ENCODE measurements at regions not wholly inside any gene's neighbourhood (a gene's known extent, or its start where the extent isn't known, plus 50 kb on each side); places are given as distances from the start of the nearest gene placed in this dataset.
"Not testable (repeated sequence)": the region's sequence is repeated elsewhere in the genome, so short reads cannot be mapped to it uniquely, and the experiment has no call there.

DNA sequence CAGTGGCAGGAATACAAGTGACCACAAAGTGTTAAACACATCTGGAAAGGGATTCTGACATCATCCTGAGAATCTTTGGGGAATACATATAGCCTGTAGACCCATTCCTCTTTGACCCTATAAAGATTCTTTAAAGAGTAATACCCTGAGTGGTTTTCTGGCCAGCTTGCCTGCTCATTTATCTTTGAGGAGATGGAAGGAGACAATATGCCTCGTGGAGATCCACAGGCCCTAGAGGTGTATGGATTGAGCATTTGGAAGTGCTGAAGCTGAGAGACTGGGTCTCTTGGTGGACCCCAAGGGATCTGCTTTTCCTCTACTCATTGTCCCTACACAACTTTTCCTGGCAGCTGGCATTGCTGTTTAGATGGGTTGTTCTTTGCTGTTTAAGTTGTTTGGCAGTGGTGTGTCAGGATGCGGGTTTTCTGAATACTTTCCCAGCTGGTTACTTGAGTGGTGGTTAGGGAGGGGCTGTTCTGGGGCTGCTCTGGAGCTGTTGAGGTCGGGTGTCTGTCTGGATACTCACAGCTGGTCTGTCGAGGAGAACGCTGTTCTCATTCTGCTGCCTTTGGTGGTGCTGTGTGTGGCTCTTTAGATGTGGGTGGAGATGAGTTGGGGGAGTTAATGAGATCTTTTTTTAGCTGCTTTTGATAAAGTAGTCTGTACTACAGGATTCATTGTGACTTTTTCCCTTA, 50.1 kb upstream of the FAM72C start:
- DNase-seq: not testable (repeated sequence)

All from fibroblast of skin of right quadriceps (primary cell).